ENCODE measurements at regions not wholly inside any gene's neighbourhood (a gene's known extent, or its start where the extent isn't known, plus 50 kb on each side); places are given as distances from the start of the nearest gene placed in this dataset.

GRCh38 chr3:127049393-127049792 is 66.5 kb downstream of the PLXNA1 start:
- no peak for DNase-seq

- no peak for DNase-seq
Observed at GRCh38 chr3:127050733-127051132, 67.8 kb downstream of the PLXNA1 start.

GRCh38 chr3:127052121-127052561 is 69.2 kb downstream of the PLXNA1 start:
- DNase-seq: no peak

- no peak for DNase-seq
Observed at GRCh38 chr3:127053026-127053425, 70.1 kb downstream of the PLXNA1 start.

GRCh38 chr3:127053450-127053849 is 70.5 kb downstream of the PLXNA1 start:
- DNase-seq: no peak

GRCh38 chr3:127053979-127054378 is 71.1 kb downstream of the PLXNA1 start:
- no peak for DNase-seq

- DNase-seq: no peak
Observed at GRCh38 chr3:127056281-127056680, 73.4 kb downstream of the PLXNA1 start.

- no peak for DNase-seq
Observed at GRCh38 chr3:127056976-127057375, 74.1 kb downstream of the PLXNA1 start.

GRCh38 chr3:127059072-127059471 is 76.2 kb downstream of the PLXNA1 start:
- DNase-seq: no peak

GRCh38 chr3:127061641-127062040 is 78.7 kb downstream of the PLXNA1 start:
- no peak for DNase-seq

- no peak for DNase-seq
Observed at GRCh38 chr3:127062926-127063325, 80.0 kb downstream of the PLXNA1 start.

- no peak for DNase-seq
Observed at GRCh38 chr3:127063916-127064315, 81.0 kb downstream of the PLXNA1 start.

- no peak for DNase-seq
Observed at GRCh38 chr3:127064391-127065137, 81.6 kb downstream of the PLXNA1 start.

- DNase-seq: no peak
Observed at GRCh38 chr3:127065138-127065427, 82.2 kb downstream of the PLXNA1 start.

- DNase-seq: no peak
Observed at GRCh38 chr3:127065561-127066290, 82.8 kb downstream of the PLXNA1 start.

- no peak for DNase-seq
Observed at GRCh38 chr3:127066635-127067034, 83.7 kb downstream of the PLXNA1 start.

GRCh38 chr3:127067116-127067910 is 84.4 kb downstream of the PLXNA1 start:
- no peak for DNase-seq

GRCh38 chr3:127068111-127068810 is 85.3 kb downstream of the PLXNA1 start:
- no peak for DNase-seq

- DNase-seq: no peak
Observed at GRCh38 chr3:127068871-127069270, 86.0 kb downstream of the PLXNA1 start.

- DNase-seq: no peak
Observed at GRCh38 chr3:127069814-127070440, 87.0 kb downstream of the PLXNA1 start.

- DNase-seq: no peak
Observed at GRCh38 chr3:127070776-127071175, 87.9 kb downstream of the PLXNA1 start.

- DNase-seq: no peak
Observed at GRCh38 chr3:127071597-127072001, 88.7 kb downstream of the PLXNA1 start.
